SHP77 treated with DMSO at 0.1 percent for 48 hours (cell line): ENCODE measurements at regions not wholly inside any gene's neighbourhood (a gene's known extent, or its start where the extent isn't known, plus 50 kb on each side); places are given as distances from the start of the nearest gene placed in this dataset.

Source experiments
- DNase-seq: peaks from one replicate; lab custom pipeline; 2025; lab: John Stamatoyannopoulos, UW

DNA sequence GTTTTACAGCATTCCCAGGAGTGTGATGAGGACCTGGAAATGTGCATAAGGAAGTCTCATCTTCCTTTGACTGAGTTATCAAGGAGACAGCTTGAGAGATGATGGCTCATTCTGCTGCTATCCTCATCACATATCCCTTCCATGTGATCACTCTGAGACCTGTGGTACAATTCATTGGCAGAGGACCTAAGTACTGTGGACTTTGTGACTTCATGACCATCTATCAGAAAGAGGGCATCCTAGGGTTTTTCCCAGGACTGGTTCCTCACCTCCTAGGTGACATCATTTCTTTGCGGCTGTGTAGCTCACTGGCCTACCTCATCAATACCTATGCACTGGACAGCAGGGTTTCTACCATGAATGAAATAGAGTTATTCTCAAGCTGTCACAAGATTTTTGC lies 172.1 kb upstream of the PLEKHG7 start:
- DNase-seq: no peak

DNA sequence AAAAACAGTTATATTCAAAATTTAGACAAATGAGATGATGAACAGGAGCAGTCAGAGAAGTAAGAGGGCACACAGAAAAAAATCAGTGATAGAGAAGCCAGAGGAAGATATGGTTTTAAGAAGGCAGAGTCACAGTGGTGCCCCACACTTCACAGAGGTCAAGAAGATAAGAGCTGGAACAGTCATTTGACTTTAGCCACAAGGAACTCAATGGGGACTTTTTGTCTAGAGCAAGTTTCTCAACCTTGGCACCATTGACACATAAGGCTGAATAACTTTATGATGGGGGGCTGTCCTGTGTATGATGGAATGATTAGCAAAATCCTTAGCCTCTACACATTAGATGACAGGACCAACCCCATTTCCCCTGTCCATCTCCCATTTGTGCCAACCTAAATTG lies 172.8 kb upstream of the PLEKHG7 start:
- DNase-seq: no peak

DNA sequence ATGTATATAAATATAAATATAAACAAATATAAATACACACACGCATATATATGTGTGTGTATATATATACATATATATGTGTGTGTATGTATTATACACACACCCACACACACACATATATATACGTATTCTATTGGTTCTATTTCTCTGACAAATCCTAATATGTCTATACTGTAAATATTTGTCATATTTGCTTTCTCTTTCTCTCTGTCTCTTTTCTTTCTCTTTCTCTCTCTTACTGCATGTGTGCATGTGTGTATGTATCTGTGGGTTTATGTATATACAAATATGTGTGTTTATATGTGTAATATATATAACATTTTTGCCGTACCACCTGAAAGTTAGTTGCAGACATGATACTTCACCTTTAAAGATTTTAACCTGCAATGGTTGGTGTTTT lies 174.2 kb upstream of the PLEKHG7 start:
- DNase-seq: no peak

DNA sequence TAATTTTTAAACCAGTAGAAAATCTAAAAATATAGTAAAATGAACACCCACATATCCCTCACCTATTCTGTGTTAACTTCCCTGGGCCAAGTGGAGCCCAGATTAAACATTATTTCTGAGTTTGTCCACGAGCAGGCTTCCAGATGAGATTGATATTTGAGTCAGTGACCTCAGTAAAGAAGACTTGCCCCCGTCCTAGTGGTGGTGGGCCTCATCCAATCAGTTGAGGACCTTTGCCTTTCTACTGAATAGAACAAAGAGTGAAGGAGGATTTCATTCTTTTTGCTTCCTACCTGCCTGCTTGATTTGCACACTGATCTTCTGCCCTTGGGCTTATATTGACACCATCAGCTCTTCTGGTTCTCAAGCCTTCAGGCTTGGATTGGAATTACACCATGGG lies 174.7 kb upstream of the PLEKHG7 start:
- DNase-seq: no peak

DNA sequence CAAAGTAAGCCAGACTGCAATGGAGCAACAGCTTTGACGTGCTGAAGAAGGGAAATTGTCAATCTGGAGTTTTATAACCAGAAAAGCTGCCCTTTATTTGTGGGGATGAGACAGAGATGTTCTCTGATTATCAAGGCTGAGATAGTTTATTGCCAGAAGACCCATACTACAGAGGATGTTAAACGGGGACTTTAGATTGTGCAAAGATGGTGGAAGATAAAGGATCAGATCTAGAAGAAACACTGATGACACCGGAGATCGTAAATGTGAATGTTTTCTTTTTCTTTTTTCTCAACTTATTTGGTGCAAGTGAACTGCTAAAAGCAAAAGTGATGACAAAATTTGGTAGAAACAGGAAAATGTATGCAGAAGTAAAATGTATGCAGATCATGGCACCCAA lies 178.3 kb upstream of the PLEKHG7 start:
- DNase-seq: no peak

DNA sequence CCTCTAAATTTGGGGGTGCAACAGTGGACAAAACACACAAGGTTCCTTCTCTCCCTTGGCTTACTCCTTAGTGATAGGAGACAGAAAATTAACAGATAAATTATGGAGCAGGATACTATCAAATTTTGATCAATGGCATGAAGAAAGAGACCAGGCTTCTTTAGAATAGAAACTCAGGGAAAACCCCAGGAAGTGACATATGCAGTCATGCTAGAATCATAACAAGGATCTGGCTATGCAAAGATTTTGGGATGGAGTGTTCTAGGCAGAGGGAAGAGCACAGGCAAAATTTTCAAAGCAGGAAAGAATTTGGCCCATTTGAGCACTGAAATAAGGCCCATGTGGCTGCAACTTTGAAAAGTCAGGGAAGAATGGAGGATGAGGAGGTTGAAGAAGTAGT lies 182.3 kb upstream of the PLEKHG7 start:
- no peak for DNase-seq

DNA sequence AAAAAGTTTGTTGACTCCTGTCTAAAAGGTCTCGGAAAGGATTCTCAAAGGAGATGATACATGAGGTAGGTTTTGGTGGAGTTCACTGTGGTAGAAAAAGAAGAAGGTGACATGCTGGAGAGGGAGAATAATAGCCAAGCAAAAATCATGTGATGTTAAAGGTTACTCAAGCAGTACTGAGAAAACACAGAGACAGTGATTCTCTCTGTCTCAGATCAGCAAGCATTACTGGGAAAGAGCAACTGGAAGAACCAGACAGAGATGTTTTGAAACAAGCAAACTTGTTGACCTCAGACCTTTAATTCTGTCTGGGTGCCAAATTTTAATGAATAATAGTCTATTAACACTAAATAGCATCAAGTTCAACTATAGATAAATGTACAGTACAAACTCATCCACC lies 183.5 kb upstream of the PLEKHG7 start:
- DNase-seq: no peak

DNA sequence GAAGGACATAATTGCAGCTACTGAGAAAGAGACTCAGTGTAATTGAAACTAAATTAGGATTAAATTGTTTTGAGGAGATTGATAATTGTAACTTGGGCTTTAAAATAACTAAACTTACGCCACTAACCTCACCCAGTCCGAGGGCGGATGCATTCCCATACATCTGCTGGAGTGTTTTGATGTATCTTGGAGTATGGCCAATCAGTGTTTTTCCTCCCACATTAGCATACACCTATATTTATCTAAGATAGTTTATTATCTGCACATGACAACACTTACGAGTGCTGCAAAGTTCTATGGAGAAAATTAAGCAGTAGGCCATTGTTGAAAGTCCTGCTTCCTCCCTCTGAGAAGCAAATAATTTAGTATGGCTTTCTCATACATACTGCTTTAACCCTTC lies 184.7 kb upstream of the PLEKHG7 start:
- no peak for DNase-seq

DNA sequence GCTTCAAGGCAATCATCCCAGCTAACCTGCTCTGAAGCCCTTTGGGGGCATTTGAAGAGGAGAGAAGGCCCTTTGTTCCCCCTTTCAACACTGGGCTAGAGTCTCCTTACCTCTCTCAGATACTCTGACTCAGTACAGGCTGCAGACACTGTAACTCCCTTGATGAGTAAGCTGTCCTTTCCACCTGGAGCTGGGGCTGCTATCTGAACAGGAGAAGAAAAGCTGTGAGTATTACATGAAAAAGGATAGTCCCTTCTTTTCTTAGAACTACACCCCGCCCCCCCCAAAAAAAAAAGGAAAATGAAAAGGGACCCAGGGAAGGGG lies 186.6 kb upstream of the PLEKHG7 start:
- DNase-seq: no peak

DNA sequence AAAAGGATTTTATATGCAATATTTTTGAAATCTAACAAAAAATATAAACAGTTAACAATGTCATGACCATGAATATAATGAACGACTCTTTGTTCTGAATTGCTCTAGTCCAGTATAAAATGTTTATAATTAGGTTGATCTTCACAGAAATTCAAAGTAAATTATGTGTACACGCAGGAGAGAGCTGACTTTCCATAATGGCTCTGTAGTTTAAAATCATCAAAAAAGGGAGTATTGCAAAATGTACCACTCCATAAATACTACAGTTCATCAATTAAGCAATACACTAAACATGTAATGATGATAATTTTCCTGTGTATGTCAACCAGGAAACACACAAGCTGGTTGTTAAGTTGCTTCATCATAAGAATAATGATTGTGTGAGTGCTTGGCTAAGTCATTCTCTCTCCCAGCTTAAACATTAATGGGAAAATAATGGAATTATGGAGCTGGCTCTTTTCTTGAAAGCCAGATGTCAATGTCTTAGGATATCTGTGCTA lies 189.5 kb upstream of the PLEKHG7 start:
- no peak for DNase-seq

DNA sequence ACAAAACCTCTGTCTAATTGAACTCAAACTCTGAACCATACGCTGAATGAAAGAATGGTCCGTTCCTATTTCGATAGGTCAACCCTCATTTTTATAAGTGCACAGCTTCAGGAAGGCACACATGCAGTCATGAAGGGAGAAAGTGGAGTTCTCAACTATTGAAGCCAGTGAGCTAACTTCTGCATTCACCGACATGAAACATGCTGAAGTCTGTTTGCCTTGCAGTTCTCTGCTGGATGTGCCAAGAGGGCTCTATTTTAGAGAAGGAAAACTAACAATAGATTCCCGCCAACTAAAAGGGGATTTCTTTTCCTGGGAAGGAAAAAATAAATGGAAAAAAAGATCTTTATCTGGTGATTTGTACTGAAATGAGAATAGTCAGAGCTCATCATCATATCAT lies 191.0 kb upstream of the PLEKHG7 start:
- no peak for DNase-seq

DNA sequence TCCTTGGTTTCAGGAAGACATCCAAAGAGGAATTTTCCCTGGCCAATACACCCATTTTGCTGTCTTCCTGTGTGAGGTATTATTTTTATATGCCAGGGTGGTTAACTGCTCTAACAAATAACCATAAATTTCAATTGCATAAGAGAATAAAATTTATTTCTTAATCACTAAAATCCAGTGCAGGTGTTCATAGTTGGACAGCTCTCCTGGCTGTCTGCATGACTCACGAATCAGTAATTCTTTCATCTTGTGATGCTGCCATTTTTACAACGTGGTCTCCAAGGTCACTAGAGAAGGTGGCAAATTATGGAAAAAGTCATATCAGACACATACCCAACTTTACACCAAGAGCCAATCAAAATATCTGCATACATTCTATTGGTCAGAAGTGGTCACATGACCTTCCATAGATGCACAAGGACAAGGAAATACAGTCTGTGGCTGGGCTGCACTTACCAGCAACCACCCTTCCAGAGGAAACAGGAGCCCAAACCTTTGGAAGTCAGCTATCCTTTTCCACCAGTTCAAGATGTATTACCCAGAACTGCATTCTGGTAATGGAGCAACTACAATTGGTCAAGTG lies 193.5 kb upstream of the PLEKHG7 start:
- DNase-seq: no peak

DNA sequence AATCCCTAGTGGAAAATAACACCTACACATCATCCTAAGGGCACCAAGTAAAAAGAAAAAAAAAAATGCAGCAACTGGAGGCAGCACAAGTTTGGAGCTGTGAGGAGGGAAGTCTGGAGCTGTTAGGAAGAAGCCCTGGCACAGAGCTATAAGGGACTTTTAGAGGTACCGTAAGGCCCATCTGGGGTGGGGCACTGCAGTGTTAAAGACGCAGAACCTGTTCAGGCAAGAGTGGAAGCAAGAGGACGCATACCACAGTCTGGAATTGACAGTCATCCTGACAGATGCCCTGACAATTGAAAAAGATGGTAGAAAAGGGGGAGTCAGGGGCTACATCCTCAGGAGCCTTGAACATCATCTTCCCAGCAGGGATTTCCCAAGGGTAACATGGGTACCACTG lies 195.9 kb upstream of the PLEKHG7 start:
- no peak for DNase-seq

DNA sequence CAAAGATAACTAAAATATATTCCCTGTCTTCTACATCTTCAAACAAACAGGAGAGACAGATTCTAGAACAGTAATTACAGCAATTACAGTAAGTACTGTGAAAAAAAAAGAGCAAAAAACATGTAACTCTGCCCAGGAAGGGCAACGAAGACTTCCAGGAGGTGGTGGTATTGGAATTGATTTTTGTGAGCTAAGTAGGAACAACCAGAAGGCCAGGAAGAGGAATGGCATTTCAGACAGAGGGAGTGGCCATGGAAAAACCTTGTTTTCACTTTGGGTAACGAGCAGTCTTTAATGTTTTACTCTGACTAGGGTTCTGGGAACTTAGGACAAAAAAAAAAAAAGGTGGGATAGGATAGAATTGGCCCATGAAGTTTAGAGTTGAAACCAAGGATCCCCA lies 196.3 kb upstream of the PLEKHG7 start:
- DNase-seq: no peak

DNA sequence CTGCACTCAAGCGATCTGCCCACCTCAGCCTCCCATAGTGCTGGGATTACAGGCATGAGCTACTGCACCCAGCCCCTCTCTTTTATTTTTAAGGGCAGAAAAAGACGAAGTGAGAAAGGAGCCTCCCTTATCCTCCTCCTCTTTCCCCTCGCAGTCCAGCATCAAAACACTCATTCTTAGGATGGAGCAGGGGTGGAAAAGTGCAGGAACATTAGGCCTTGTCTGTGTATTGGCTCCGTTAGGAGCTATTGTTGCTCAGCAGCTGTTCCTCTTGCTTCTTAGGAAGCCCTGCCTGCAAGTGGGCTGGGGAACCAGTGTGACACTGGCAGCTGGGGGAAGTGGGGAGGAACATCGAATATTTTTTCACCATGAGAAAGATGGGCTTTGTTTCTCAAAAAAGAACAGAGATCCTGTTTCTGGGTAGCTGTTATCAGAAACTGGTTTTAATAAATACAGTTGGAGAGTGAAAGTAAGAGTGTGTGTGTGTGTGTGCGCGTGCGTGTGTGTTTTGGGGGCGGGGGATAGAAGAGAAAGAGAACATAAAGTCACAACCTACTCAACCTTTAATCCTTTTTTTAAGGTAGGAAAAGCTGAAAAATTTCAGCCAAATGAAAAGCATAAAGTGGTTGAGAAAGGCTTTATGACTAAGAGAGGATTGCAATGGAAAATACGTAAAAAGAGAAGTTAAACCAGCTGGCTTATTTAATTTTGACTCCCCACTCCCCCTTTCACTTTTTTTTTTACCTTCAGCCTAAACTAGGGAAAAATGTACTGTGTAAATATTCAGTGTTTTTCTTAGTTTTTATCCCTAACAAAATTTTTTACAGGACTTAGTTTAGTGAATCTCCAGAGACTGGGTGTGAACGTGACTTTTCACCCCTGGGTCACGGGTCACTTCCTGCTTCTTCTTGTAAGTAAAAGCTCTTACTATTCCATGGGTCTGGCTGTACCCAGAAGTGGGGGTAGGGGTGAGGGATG lies 197.2 kb upstream of the PLEKHG7 start:
- DNase-seq: no peak

DNA sequence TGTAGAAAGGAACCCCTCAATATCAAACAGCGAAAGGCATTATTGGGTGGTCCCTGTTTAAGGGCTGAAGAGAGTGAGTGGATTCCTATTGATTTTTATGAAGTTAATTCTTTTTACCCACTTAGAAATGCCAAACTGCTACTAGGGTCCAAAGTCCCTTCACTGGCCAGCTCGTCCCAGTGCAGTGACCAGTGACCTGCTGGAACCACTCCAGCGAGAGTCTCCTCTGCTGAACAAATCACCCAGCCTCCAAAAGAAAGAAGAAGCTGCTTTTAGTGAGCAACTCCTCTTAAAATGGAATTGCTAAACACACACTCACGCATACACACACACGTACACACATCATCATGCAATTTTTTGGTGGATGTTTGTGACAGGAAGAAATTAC lies 198.2 kb upstream of the PLEKHG7 start:
- DNase-seq: no peak

DNA sequence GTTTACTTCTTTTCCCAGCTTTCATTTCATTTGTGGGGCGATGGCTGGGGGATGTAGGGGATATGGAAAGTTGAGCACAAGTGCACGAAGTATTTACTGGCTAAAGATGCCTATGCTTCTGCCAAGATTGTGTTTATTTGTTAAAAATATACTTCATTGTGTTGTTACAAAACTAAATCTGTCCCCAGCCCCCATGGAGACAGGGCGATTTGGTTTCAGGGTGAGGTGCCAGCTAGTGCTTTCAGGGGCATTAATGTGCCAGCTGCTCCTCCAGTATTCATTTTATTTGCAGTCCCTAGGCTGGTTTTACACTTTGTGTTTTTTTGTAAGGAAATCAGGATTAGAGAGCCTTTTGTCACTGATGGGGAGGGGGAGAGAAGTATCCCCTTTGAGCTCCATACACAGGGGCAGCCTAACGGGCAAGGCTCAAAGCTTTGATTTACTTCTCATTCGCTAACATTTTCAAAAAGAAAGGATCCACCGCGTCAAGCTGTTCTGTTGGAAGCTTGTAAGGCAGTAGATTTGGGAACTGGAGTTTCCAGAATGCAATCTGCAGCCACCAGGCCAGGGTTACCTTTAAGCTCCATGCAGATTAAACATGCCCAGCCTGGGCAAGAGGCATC lies 198.7 kb upstream of the PLEKHG7 start:
- no peak for DNase-seq

DNA sequence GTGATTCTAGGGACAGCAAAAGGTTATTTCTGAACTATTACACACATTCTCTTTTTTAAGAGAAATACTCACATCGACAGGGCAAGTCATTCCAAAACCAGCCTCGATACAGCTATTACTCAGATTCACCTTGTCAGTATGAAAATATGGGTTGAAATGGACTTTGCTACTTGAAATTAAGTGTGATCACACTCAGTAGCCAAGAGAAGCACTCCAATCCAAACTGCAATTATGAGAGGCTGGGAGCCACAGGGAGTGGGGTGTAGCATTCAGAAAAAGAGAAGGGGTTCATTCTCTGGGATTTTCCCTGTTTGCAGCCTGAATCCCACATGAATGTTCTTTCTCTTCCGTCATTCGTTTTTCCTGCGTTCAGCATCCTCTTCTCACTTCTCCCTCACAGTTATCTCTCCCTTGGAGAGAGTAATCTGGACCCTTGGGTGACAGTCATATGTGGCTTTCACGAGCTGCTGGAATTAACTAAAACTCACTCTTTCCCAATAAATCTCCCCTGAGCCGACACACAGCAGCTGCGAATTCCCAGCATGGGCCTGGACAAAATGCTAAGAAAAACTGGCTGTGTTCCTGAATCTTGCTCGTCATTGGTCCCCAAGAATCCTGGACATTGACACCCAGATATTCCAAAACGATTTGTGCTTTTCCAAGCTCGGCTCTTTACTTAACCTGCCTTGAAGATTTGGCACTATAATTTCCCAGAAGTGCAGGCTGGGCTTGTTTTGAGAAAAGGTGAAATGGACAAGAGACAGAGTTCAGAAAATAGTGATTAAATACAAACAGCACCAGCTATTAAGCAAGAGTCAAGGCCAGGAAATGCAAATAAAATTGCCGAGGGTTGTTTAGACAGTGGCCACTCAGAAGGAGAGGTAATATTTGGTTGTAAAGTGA lies 199.5 kb upstream of the PLEKHG7 start:
- DNase-seq: no peak

DNA sequence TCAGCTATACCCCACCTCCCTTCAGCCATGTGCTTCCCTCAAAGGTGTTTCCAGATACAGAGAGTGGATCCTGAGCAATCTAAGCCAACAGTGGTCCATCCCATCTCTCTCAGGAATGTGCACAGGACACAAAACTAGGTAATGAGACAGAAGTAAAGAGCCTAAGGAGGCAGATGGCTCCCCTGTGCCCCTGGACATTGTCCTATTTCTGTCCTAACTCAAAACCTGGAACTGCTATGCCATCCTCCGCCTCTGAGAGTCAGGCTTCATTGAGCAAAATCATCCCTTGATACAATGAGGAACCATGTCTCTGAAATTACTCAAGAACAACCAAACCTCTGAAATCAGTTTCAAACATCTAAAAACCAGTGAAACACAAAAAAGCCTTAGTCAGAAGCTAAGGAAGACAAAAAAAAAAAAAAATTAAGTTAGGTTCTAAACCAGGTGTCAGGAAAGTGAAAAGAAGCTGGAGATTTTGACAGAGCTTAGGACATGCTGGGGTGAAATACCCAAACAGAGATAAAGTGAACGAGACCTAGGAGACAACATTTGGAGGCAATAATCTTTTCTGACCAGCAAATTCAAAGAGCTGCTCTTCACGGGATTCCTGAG lies 200.3 kb upstream of the PLEKHG7 start:
- no peak for DNase-seq

DNA sequence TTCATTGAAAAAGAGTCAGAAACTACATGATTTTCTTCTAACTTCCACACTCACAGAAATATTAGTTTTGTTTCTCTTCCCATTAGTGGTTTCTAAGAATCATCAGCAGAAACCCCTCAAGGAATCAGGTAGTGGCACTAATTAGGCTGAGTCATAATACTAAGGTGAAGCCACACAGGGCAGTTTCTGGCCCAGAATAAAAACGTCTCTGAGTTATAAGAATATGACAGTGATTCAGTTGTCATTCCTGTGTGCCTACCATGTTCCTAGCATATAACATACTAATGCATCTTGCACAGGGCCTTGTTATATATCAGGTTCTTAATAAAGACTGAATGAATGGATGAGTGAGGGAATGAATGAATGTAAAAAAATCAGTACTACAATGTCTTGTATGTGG lies 206.0 kb upstream of the PLEKHG7 start:
- DNase-seq: no peak

DNA sequence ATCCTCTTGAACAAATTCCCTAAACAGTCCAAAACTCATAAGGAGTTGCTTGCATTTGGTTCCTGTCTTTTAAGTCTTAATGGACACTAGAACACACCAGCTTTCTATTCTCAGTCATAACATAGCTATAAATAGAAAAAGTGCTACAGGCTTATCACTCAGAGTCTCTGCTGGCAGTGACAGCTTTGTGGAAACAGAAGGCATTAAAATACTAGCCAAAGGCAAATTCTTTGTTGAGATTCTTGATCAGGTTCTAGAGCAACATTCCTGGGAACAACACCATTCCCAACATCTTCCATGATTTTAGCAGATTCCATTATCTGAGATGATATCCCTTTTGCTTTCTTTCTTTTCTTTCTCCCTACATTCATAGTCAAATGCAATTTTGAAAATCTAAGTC lies 207.7 kb upstream of the PLEKHG7 start:
- no peak for DNase-seq

DNA sequence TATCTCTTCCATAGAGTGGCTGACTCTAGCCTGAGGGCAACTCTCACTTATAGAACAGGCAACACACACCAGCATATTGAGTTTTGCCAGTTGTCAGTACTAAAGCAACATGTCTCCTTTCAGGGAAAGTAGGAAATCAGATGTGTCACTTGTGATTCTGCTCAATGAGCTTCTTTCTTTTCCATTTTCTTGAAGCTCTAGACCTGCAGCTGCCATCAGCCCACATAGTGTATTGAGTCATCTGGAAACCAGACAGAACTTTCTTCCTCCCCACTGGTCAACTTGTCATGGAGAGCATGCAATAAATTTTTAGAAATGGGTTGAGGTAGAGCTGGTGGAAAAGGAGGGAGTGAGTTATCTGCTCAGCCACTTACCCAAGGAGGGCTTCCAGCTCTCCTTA lies 209.0 kb upstream of the PLEKHG7 start:
- DNase-seq: no peak
